GM18907 (cell line): ENCODE measurements at regions not wholly inside any gene's neighbourhood (a gene's known extent, or its start where the extent isn't known, plus 50 kb on each side); places are given as distances from the start of the nearest gene placed in this dataset.

Experiments used
- ATAC-seq: cut with Tn5 transposase; IDR thresholded peaks from one replicate; pipeline ENCODE4 v1.9.1; 2021; ENCODE audit warnings: mild to moderate bottlenecking, moderate library complexity; ENCODE audit not compliant: unreplicated experiment

DNA sequence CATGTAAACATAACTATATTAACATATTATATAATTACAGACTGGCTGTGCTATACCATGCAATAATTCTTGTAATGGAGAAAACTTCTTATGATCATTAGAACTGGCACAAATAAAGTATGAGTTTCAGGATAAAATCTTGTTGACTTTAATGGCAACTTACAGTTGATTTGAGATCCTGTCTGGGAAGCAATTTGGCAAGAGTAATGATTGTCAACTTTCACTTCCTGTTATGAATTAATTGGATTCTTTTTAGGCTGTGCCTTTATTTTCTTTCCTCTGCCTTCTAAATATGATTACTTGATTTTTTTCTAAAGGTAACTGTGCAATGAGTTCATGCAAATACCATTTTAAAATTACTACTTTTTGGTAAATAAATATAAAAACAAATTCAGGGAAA is 158.1 kb upstream of the B3GAT2 start:
- ATAC-seq: no peak

DNA sequence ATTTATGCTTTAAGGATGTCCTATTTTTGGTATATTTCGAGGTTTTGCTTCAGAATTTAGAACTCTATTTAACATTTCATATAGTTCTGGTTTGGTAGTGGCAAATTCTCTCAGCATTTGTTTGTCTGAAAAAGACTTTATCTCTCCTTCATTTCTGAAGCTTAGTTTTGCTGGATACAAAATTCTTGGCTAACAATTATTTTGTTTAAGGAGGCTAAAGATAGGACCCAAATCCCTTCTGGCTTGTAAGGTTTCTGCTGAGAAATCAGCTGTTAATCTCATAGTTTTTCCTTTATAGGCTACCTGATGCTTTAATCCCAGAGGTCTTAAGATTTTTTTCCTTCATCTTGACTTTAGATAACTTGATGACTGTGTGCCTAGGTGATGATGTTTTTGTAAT is 162.7 kb upstream of the B3GAT2 start:
- ATAC-seq: no peak

DNA sequence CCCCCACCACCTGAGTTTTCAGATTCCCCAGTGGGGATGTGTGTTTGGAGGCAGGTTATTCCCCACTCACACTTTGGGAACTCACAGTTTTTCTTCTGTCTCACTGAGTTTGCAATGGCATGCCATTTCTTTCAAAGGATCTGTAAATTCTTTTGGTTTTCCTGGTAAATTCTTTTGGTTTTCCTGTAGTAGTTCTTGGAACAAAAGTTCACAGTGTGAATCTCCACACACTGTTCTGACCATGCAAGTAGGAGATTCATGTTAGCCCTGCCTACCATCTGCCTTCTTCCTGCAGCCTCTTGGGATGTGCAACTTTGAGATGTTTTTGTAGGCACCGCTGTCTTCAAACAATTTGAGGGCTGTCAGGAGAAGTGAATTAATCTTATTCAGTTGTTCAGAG is 165.6 kb upstream of the OGFRL1 start:
- ATAC-seq: no peak

DNA sequence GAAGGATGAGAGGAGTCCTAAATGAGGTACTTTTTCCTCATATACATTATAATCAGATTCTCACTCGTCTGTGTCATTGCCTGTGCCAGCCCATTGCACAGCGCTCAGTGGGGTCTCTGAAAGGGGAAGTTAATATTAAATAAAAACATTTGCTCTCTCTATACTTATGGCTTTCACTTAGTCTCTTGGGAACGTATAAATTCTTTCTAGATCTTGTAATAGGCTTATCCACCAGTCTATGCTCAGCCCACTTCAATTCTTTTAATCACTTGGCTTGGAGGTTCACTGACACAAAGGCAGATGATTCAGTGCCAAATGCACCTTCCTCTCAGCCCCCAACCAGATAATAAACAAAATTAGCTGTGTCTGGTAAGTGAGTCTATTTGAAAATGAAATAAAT is 164.3 kb upstream of the OGFRL1 start:
- ATAC-seq: no peak

DNA sequence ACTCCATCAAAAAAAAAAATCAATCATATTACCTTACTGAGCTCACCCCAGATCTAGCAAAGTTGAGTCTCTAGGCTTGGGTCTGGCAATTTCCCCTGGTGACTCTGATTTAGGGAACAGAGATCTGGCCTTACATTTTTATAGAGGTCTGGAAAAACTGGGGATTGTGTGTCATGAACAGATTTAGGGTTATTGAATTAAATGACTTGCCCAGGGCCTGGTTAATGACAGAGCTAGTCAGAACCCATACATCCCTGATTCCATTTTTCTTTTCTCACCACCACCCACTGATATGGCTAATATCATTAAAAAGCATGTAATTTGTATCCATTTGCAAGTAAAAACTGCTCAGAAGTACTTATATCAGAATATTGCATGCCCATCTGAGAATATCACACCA is 163.4 kb upstream of the OGFRL1 start:
- no peak for ATAC-seq

DNA sequence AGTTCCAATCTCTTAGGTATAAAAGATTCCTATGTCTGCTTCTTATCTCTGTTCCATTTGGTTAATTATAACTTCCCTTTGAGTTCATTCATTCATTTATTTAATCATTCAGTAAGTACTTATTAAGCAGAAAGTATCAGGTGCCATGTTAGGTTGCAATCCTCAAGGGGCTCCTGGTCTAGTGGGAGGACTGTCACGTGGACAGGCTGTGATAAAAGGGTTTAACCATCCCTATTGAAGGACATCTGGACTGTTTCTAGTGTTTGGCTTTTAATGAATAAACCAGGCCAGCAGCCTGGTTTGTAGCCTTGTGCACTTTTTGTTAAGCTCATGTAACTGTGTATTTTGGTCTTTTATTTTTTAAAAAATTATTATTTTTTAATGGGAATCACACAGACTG is 162.1 kb upstream of the OGFRL1 start:
- no peak for ATAC-seq

DNA sequence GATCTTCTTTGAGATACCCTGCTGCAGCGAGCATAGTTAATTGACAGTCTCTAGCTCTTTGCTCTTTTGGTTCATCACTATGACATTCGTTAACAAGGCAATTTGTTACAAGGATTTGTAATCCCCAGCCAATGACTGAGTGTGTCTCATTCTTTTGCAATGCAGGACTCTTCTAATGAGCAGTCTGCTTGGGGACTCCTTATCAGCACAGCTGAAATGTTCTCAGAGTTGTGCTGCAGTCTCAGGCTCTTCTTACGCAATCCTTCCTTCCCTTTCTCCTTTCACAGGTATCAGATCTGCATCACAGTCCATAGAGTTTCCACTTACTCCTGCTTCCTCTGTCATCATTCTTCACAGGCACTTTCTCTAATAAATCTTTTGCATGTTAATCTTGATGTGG is 161.2 kb upstream of the OGFRL1 start:
- no peak for ATAC-seq

DNA sequence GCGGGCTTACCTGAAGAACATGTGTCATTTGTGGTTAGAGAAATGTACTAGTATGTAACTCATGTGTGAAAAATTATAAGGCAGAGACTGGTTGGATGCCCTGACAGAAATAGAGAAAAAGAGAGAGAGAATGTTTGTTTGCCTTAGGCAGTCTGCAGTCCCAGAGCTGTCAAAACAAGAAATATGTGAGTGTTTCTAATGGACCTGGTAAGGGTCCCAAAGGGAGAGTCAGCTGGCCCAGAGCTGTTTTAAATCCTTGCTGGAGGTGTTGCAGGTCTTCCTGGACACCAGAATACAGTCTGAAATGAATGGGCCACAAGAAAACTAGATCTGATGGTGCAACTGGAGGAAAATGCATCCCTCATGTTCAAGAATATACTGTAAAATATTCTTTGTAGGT is 158.3 kb upstream of the OGFRL1 start:
- ATAC-seq: no peak

DNA sequence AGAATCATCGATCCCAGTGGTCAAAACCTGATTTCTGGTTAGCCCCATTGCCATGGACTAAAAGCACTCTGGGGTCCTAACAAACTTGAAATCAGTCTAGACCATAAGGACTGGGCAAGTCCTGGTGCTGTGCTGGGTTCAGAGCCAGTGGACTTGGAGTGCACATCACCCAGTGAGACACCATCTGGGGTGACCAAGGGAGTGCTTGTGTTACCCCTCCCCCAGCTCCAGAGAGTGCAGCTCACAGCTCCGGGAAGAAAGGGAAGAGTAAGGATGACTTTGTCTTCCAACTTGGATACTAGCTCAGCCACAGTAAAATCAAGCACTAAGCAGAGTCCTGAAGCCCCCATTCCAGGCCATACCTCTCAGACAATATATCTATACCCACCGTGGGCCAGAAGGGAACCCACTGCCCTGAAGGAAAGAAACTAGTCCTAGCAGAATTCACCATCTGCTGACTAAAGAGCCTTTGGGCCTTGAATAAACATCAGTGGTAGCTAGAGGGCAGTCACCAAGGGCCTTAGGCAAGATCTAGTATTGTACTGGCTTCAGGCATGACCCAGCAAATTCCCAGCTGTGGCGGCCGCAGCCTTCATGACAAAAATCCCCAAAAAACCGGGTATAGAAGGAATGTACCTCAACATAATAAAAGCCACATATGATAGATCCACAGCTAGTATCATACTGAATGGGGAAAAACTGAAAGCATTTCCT is 153.5 kb upstream of the OGFRL1 start:
- ATAC-seq: no peak

DNA sequence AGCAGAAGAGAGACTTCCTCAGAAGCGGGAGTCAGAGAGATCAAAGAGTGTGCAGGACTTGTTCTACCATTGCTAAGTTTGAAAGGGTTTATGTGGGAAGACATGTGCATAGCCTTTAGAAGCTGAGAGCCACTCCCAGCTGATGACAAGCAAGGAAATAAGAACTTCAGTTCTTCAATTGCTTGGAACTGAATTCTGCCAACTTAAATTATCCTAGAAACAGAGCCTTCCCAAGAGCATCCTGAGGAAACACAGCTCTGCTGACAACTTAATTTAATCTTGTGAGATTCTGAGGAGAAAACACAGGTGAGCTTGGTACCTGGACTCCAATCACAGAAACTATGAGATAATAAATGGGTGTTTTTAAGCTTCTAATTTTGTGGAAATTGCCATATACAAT is 150.6 kb upstream of the OGFRL1 start:
- no peak for ATAC-seq

DNA sequence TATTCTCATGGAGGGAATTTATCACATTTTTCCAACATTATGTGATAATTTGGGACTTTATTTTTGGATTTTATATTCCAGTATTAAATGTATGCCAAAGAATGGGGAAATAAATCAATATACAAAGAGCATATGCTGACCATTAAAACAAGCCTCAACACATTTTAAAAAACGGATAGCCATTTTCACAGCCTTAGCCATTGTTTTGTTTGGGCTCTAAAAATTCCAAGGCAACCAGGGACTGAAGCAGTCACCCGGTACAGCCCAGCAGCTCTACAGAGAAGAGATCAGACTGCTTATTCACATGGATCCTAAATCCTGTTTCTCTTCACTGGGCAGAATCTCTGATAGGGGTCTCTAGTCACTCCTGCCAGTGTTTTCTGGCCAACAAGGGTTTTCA is 150.2 kb upstream of the OGFRL1 start:
- no peak for ATAC-seq

DNA sequence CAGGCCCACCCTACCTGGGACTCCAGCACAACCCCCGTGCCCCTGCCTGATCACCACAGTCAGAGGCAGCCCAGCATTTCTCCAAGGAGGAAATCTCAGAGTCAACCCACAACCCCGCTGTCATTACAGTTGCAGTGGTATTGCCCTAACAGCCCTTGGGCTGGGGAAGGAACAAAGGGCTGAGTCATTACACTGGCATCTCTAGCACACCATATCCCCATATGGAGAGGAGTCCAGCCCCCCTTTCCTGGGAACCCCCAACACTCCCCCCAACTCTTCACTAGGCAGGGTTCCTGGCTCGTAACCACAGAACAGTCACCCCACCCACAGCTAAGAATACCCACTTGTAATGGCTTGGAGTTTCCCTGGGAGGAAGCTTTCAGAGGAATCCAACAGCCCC is 149.4 kb upstream of the OGFRL1 start:
- no peak for ATAC-seq

DNA sequence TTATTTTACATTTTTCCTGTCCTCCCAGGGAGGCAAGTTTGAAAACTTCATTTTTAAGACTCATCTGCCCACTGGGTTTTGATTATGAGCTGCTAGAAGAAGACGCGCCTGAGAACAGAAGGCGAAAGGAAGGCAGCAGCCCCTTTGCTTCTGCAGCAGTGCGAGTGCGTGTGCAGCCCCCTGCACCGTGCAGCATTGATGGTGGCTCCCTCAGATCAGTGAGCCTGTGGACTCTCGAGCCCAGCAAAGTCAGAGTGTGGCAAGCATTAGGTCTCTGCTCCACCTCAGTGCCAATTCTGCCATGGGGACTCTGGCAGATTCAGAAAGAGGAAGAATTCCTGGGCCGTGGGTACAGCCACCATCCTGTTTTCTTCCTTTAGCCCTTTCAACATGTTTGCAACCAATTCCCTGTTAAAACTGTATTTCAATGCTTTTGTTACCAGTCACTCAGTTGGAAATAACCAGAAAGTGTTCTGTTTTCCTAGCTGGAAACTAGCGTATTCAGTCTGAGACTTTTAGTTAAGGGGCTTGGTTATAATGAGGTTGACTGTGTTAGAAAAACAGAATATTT is 134.8 kb upstream of the OGFRL1 start:
- no peak for ATAC-seq

DNA sequence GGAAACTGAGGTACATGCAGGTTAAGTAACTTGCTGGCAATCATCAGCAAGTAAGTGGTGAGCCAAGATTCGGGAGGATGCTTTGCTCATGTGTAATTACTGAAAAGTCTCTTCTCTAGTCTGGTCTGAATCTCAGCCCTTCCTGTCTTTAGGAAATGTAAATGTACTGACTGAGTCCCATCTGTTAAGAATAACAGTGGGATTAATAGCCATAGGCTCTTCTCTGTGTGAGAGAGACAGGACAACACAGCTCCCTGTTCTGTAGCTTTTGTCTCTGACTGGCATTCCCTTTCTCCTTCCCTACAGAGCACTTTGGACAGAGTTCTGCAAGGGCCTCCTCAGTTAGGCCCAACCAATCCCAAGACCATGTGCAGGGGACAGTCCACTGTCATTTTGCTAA is 131.3 kb upstream of the OGFRL1 start:
- ATAC-seq: no peak

DNA sequence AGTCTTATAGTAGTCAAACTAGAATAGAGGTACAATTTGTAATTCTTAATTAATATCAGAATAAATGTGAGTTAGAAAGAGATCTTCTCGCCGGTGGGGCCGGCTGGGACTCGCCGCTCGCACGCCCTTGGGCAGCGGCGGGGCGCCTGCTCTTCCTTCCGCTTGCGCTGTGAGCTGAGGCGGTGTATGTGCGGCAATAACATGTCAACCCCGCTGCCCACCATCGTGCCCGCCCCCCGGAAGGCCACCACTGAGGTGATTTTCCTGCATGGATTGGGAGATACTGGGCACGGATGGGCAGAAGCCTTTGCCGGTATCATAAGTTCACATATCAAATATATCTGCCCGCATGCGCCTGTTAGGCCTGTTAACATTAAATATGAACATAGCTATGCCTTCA is 123.7 kb upstream of the OGFRL1 start:
- ATAC-seq: no peak

DNA sequence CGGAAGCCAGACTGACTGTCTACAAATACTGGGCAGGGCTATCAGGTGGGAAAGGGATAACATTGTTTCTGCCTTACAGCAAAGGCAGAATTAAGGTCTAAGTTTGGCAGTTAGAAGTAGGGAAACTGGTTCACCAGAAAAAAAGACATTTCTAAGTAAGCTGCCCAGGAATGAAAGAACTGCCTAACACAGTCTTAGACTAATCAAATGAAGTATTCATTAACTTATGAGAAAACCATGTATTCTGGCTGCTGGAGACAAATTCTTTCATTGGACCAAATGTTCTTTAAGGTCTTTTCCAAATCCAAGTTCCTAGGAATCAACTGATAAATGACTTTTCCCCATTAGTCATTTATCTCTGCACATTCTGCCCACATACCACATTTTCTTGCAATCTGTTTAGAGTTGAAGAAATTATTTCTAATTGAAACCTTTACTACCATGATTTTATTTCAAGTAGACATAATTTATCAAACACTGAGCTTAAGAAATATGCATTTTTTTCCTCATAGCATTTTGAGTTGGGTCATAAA is 120.3 kb upstream of the OGFRL1 start:
- no peak for ATAC-seq

DNA sequence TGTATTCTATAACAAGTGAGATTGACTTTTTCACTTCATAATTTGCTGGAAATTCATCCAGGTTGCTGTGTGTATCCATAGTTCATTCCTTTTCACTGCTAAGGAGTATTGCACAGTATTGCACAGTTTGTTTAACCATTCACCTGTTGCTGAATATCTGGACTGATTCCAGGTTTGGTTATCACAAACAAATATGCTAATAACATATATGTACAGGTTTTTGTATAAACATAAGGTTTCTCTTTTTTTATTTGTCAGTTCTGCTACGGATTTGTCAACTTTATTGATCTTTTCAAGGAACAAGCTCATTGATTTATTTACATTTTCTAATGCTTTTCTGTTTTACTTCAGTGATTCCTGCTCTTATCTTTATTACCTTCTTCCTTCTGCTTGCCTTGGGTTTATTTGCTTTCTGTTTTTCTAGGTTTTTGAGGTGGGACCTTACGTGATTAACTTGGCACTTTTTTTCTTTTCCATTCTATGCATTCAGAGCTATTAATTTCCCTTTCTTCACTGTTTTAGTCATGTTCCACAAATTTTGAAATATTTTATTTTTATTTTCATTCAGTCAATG is 117.0 kb upstream of the OGFRL1 start:
- no peak for ATAC-seq

DNA sequence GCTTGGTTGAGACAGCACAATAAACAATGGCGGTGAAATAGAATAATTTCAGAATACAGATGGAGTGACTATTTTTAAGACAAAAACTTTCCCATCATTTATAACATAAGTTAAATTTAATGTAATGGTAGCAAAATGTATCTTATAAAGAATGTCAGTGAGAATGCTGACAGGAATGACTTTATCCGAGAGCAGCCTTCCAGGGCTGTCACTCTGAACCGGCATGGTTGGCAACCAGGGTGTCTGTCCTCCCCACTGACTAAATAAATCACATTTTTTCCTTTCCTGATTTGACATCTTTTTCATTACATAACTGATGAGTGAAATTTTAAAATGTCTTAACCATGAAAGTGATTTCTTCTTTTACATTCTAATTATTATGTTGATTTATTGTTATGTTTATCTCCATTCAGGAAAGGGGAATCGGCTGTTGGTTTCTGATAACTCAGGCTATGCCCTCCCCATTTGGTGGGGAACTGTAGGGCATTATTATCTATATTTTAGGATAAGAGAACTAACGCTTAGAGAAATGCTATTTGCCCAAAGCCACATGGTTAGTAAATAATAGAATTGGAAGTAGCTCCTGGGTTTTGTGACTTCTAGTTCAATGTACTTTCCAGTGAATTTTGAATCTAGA is 109.2 kb upstream of the OGFRL1 start:
- no peak for ATAC-seq

DNA sequence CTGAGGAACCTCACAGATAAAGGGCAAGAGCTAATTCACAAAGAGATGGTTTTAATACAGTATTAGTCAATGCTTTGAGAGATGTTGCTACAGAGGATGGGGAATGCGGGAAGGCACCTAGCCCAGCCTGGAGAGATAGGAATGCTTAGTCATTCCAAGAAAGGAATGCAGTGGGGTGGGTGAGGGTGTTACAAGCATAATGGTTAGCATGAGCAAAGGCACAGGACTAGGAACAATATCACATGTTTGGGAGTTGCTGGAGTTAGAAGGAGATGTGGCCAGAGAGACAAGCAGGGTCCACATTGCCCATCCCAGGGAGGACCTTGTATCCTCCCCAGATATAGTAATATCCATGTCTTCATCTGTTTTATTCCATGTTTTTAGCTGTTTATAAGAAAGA is 107.0 kb upstream of the OGFRL1 start:
- ATAC-seq: no peak

DNA sequence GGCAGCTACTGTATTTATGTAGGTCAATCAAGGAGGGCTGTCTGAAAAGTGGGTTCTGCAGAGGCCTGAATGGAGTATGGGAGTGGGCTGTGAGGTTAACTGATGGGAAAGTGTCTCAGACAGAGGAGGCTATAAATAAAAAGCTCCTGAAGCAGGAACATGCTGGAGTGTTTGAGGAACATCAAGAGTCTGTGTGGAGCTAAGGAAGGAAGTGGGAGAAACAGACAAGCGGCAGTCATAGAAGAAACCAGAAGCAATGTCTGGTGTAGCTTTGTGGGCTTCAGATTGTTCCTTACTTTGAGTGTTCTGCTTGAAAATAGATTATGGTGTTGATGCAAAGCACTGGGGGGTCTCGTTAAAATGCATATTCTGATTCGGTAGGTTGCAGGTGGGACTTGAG is 101.5 kb upstream of the OGFRL1 start:
- ATAC-seq: no peak

DNA sequence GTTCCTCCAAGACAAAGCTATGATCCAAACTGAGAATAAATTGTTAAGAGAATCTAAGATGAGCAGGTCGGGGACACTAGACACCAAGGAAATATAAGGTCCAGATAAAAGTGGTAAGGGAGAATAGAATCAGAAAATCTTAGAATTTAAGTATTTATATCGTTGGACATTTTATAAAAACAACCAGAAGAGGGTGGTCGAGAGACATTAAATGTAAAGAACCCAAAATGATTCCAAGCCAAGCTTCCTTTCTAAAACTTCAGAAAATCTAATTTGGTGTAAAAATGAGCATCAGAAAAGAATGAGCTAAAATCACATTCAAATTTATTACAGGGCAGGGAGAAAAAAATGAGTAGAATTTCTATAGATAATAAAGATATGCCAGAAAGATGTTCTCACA is 97.8 kb upstream of the OGFRL1 start:
- ATAC-seq: no peak

DNA sequence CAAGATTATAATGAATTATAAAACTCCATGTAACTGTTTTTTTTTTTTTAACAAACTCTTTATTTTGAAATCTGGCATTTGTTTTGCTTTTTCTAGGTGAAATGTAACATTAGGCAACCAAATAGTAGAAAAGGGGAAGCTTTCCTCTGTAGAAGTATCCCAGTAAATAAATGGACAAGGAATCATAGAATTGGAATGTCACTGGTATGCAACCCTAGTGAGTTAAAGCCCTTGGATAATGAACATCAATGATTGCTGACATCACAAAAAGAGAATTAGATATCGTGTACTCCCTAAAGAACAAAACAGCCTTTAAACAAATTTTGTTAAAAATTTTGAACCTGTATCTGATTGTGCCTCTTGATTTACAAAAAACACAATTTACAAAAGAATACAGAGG is 93.9 kb upstream of the OGFRL1 start:
- ATAC-seq: no peak
